SKM-1 (cell line): ENCODE measurements at regions not wholly inside any gene's neighbourhood (a gene's known extent, or its start where the extent isn't known, plus 50 kb on each side); places are given as distances from the start of the nearest gene placed in this dataset.

ENCODE experiments used
- DNase-seq: peaks from one replicate; lab custom pipeline; 2025; ENCODE audit not compliant: unreplicated experiment; lab: John Stamatoyannopoulos, UW

DNA sequence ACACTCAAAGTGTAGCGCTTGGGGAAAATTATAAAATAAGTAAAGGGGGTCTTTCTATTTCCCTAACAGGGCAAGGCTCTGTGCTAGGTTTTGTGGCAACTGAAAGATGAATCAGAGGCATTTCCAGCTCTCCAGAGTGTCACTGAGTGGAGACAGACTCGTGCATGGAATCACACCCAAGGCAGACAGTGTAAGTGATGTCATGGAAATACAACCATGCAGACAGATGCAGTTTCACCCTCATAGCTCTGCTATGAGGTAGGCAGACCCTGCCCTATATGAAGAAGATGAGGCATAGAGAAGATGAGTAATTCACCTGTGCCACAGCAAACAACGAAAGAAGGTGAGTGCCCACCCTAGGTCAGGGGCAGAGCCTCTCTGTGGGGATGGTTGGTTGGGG lies 57.2 kb upstream of the PITRM1 start:
- no peak for DNase-seq

DNA sequence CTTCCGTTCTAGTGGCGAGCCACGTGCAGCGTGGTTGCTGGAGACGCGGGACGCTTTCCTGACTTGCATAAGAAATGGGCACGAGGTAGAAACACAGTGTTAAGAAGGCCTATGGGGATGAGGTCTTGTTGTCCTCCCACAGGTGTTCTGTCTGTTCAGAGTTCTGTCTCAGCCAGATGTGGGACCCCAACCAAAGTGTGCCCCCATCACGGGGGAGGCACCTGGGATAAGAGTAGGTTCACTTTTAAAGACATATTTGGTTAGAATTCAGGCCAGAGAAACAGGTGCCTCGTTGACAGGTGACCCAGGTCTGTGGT lies 56.0 kb upstream of the PITRM1 start:
- DNase-seq: no peak

DNA sequence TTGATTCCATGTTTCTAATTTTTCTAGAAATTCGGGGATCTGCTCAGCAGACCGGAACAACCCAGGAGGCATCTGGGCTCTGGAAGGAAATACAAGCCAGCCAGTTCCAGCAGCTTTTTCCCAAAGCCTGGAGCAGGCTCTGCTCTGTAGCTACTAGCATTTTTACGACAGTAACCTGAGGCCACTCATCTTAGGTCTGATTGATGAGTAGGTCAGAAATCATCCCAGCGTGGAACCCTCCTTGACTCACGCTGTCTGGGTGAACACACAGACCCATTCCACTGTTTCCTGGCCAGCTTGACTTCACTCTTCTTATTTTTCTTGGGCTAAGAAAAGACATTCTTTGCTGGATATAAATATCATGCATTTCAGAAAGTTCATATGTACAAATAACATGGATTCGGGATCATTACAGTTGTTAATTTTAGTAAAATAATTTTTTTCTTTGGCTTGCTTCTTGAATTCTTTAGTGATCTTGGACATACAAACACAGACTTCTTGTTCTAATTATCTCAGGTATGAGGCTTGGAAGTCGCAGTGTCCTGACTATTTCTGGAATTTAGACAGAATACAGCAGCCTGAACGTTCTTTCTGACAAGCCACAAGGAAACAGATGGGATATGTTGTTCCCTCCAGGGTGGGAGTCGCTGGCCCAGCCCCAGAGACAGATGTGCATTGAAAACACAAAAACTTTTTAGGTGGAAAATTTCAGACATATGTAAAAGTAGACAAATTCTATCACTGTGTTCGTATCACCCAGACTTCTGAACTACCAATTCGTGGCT lies 54.6 kb upstream of the PITRM1 start:
- no peak for DNase-seq

DNA sequence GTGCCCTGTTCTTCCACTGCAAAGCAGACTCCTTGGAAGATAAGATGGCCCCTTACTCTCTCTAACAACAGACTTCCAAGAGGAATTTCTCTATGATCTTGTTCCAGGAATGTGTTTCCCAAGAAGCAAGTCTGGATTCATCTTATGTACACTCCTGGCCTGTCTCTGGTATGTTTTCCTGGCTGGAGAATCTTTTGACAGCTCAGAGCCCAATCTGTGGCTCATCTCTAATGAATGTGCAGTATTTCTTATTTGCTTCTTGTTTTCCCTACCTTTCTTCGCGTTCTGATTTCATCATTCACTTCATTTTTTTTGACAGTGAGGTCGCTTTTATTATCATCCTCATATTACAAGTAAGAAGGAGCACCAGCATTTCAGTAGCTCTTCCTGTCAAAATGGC lies 53.0 kb upstream of the PITRM1 start:
- DNase-seq: no peak

DNA sequence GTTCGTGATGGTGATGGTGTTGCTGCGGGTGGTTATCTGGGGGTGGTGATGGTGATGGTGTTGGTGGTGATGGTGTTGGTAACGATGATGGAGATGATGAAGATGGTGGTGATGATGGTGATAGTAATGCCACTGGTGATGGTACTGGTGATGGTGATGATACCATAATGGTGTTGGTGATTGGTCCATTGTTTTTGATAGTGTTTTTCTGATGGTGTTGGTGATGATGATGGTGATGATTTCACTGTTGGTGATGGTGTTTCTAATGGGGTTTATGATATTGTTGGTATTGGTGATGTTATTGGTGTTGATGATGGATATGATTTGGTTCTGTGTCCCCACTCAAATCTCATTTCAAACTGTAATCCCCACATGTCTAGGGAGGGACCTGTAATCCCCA lies 51.7 kb upstream of the PITRM1 start:
- no peak for DNase-seq

DNA sequence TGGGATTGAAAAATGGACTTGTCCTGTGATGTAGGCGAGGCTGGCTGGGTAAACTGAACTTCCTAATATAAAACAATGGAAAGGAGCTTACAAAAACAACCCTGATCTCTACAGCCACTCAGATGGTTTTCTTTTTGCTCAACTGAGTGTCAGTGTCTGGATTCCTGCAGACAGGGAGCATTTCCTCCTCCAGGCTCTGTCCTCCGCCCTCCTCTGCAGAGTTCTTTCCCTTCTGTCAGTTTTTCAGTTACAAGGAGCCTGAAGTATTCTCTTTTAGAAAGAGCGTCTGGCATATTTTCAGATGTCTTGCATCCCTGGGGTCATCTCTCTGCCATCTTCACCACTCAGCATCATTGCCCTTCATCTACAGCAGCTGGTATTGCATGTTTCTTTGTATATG lies 50.0 kb upstream of the PITRM1 start:
- no peak for DNase-seq
